Testis (tissue), 2 donors: ENCODE measurements at regions not wholly inside any gene's neighbourhood (a gene's known extent, or its start where the extent isn't known, plus 50 kb on each side); places are given as distances from the start of the nearest gene placed in this dataset.

ENCODE experiments used
- POLR2A ChIP-seq: fragments of 450-650 bp; IDR thresholded peaks from one replicate; pipeline ENCODE4 v1.6.1; 2017; ENCODE audit warnings: antibody characterized with exemption, mild to moderate bottlenecking, moderate library complexity
- TF ChIP-seq, protein P1 (sequence below), 3 experiments: fragments of 450-650 bp in 2 of 3; fragments of 200-600 bp in 1 of 3; sonication (generic) in 1 of 3; IDR thresholded peaks; one replicate each; pipeline ENCODE4 v1.5.1; 2016 to 2019; ENCODE audit warnings: antibody characterized with exemption in 3 of 3, mild to moderate bottlenecking in 2 of 3, moderate library complexity in 1 of 3

DNA sequence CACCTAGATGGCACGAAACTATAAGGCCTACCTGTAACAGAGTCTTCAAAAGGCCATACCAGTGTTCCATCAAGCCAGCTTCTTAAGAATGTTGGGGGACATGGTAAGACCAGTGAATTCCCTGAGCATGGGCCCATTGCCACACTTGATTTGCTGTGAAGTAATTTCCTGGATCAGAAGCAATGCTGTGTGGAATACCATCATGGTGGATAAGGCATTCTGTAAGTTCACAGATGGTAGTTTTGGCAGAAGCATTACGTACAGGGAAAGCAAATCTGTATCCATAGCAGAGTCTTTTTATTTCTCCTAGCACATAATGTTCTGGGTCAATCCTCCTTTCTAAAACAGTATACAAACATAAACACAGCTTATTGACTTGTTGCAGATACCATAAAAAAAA lies 89.1 kb upstream of the MAST4 start:
- TF ChIP-seq POLR2A, result no peak
- TF ChIP-seq, protein P1, sequence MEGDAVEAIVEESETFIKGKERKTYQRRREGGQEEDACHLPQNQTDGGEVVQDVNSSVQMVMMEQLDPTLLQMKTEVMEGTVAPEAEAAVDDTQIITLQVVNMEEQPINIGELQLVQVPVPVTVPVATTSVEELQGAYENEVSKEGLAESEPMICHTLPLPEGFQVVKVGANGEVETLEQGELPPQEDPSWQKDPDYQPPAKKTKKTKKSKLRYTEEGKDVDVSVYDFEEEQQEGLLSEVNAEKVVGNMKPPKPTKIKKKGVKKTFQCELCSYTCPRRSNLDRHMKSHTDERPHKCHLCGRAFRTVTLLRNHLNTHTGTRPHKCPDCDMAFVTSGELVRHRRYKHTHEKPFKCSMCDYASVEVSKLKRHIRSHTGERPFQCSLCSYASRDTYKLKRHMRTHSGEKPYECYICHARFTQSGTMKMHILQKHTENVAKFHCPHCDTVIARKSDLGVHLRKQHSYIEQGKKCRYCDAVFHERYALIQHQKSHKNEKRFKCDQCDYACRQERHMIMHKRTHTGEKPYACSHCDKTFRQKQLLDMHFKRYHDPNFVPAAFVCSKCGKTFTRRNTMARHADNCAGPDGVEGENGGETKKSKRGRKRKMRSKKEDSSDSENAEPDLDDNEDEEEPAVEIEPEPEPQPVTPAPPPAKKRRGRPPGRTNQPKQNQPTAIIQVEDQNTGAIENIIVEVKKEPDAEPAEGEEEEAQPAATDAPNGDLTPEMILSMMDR (IDR thresholded peaks at IDR 0.05), result no peak
